Ascending aorta (tissue), 2 donors: ENCODE measurements at regions not wholly inside any gene's neighbourhood (a gene's known extent, or its start where the extent isn't known, plus 50 kb on each side); places are given as distances from the start of the nearest gene placed in this dataset.

Experiments used
- DNase-seq, 2 donors: peaks; one replicate each; pipeline ENCODE4 v3.0.0-alpha.2; 2019; ENCODE audit warnings: low spot score in 2 of 2
- H3K27ac ChIP-seq, 2 donors: fragments of 200-600 bp; sonication (generic); one replicate each; pipeline ENCODE4 v1.5.1; 2016 to 2017; ENCODE audit warnings: mild to moderate bottlenecking in 1 of 2
- H3K27me3 ChIP-seq: fragments of 200-600 bp; sonication (generic); one replicate; pipeline ENCODE4 v1.5.1; 2017
- H3K36me3 ChIP-seq, 2 donors: fragments of 200-600 bp; sonication (generic); one replicate each; pipeline ENCODE4 v1.5.1; 2016
- H3K4me1 ChIP-seq, 2 donors: fragments of 200-600 bp; sonication (generic); one replicate each; pipeline ENCODE4 v1.5.1; 2016 to 2017; ENCODE audit warnings: mild to moderate bottlenecking in 1 of 2
- H3K4me3 ChIP-seq, 2 donors: fragments of 200-600 bp; sonication (generic); one replicate each; pipeline ENCODE4 v1.5.1; 2016 to 2017; ENCODE audit warnings: mild to moderate bottlenecking in 1 of 2
- H3K9me3 ChIP-seq, 2 donors: fragments of 200-600 bp; sonication (generic); one replicate each; pipeline ENCODE4 v1.5.1; 2016
- intact Hi-C: fragments of 100-400 bp; cut with DNase I; formaldehyde crosslinking; loops from one replicate; pipeline ENCODE4 v1.15.1; 2023
- TF ChIP-seq, protein P1 (sequence below), 3 experiments: fragments of 200-600 bp in 2 of 3; fragments of 450-650 bp in 1 of 3; sonication (generic) in 2 of 3; IDR thresholded peaks; one replicate each; pipeline ENCODE4 v1.5.1; 2016 to 2019; ENCODE audit warnings: antibody characterized with exemption in 3 of 3, mild to moderate bottlenecking in 1 of 3, moderate library complexity in 1 of 3

- Histone ChIP-seq H3K4me1 (no peaks in the 10 kb centered on the region), H3K4me3 (no peak overlapping the region), H3K27ac (no peak overlapping the region), H3K27me3 (no peaks in the 10 kb centered on the region), H3K36me3 (no peaks in the 10 kb centered on the region), H3K9me3 (no peaks in the 10 kb centered on the region)
- TF ChIP-seq, protein P1, sequence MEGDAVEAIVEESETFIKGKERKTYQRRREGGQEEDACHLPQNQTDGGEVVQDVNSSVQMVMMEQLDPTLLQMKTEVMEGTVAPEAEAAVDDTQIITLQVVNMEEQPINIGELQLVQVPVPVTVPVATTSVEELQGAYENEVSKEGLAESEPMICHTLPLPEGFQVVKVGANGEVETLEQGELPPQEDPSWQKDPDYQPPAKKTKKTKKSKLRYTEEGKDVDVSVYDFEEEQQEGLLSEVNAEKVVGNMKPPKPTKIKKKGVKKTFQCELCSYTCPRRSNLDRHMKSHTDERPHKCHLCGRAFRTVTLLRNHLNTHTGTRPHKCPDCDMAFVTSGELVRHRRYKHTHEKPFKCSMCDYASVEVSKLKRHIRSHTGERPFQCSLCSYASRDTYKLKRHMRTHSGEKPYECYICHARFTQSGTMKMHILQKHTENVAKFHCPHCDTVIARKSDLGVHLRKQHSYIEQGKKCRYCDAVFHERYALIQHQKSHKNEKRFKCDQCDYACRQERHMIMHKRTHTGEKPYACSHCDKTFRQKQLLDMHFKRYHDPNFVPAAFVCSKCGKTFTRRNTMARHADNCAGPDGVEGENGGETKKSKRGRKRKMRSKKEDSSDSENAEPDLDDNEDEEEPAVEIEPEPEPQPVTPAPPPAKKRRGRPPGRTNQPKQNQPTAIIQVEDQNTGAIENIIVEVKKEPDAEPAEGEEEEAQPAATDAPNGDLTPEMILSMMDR (IDR thresholded peaks at IDR 0.05) = no peak
- intact Hi-C loops = no loop called here
- no peak for DNase-seq
These were observed 152.6 kb upstream of the PLSCR5 start for GRCh38 chr3:146757759-146758158.

DNA sequence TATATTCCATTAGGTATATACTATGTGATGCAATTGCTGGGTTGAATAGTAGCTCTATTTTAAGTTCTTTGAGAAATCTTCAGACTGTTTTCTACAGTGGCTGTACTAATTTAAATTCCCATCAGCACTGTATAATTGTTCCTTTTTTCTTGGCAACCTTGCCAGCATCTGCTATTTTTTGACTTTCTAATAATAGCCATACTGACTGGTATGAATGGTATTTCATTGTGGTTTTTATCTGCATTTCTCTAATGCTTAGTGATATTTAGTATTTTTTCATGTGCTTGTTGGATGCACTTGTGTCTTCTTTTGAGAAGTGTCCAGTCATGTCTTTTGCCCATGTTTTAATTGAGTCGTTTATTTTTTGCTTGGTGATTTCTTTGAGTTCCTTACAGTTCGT lies 145.1 kb upstream of the PLSCR5 start:
- Histone ChIP-seq H3K4me1 (no peaks in the 10 kb centered on the region), H3K4me3 (no peak overlapping the region), H3K9me3 (no peaks in the 10 kb centered on the region), H3K27me3 (no peaks in the 10 kb centered on the region), H3K27ac (no peak overlapping the region), H3K36me3 (no peaks in the 10 kb centered on the region)
- intact Hi-C loops = no loop called here
- no peak for DNase-seq
- TF ChIP-seq, protein P1 (IDR thresholded peaks at IDR 0.05) = no peak

- Histone ChIP-seq H3K27me3 (no peaks in the 10 kb centered on the region), H3K9me3 (no peaks in the 10 kb centered on the region), H3K27ac (no peak overlapping the region), H3K36me3 (no peaks in the 10 kb centered on the region), H3K4me1 (no peaks in the 10 kb centered on the region), H3K4me3 (no peak overlapping the region)
- DNase-seq = no peak
- intact Hi-C loops = no loop called here
- TF ChIP-seq, protein P1 (IDR thresholded peaks at IDR 0.05) = peak in 2 of 3 experiments; percentile 20 to 33
These were observed 142.8 kb upstream of the PLSCR5 start for GRCh38 chr3:146747928-146748327.

DNA sequence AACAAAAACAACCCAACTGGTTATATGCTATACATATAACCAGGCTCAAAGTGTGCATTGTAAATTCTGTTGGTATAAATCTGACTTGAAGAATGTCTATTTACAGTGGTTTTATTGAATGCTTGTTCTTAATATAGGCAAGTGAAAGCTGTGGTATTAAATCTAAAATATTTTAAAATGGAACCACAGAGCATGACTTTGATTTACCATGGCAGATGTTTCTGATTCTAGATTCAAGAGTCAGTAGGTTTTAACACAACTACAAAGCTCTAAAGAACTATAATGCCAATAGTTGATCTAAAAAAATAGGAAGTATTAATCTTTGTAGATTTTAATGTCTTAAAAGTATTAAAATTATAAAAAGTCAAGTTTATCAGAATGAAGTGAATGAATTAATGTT lies 141.9 kb upstream of the PLSCR5 start:
- H3K4me3 ChIP-seq = no peak overlapping the region
- TF ChIP-seq, protein P1 (IDR thresholded peaks at IDR 0.05) = no peak
- intact Hi-C loops = no loop called here

DNA sequence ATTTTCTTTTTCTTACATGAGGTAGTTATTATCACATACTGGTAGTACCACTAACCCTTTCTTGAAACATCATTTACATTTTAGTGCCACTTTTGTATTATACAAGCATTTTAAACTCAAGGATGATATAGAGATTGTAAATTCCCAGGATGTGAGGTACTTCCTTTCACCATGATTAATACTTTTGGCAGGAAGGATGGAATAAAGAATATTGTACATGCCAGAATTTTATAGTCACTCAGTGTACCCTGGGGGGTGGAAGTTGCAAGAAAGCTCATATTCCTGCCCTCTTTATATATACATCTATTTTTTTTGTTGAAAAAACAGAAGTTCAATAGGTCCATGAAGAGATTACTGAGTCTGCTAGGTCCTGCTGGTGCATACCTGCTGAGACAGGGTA lies 141.0 kb upstream of the PLSCR5 start:
- Histone ChIP-seq H3K27me3 (no peaks in the 10 kb centered on the region), H3K4me3 (no peak overlapping the region), H3K27ac (no peak overlapping the region), H3K9me3 (no peaks in the 10 kb centered on the region), H3K36me3 (no peaks in the 10 kb centered on the region), H3K4me1 (no peaks in the 10 kb centered on the region)
- DNase-seq = no peak
- intact Hi-C loops = no loop called here
- TF ChIP-seq, protein P1 (IDR thresholded peaks at IDR 0.05) = no peak

More for the DNA sequence above, 141.9 kb upstream of the PLSCR5 start:
- no peak overlapping the region for H3K27ac ChIP-seq
- no peaks in the 10 kb centered on the region for H3K36me3 ChIP-seq
- no peaks in the 10 kb centered on the region for H3K9me3 ChIP-seq
- H3K4me1 ChIP-seq = no peaks in the 10 kb centered on the region
- no peak for DNase-seq
- no peaks in the 10 kb centered on the region for H3K27me3 ChIP-seq

- Histone ChIP-seq H3K9me3 (peaks cover 0 to 4% of the 10 kb centered on the region in 2 donors), H3K27ac (no peak overlapping the region), H3K4me1 (no peaks in the 10 kb centered on the region), H3K27me3 (no peaks in the 10 kb centered on the region), H3K4me3 (no peak overlapping the region), H3K36me3 (no peaks in the 10 kb centered on the region)
- TF ChIP-seq, protein P1 (IDR thresholded peaks at IDR 0.05) = no peak
- intact Hi-C loops = no loop called here
- no peak for DNase-seq
These were observed 134.1 kb upstream of the PLSCR5 start for GRCh38 chr3:146739203-146739671.
